Neuronal stem cell (in vitro differentiated cells): ENCODE measurements at regions not wholly inside any gene's neighbourhood (a gene's known extent, or its start where the extent isn't known, plus 50 kb on each side); places are given as distances from the start of the nearest gene placed in this dataset.
A peak's percentile ranks its signal among the peaks of the same experiment; 100 is the strongest.

ENCODE experiments used
- DNase-seq: peaks from one replicate; pipeline ENCODE4 v3.0.0-alpha.2; 2013; ENCODE audit warnings: low spot score
- H2AFZ ChIP-seq: one replicate; pipeline ENCODE4 v1.6.1; 2013; ENCODE audit warnings: mild to moderate bottlenecking, low read length, inconsistent platforms
- H2AK5ac ChIP-seq: 2 replicates; pipeline ENCODE4 v1.6.1; 2013; ENCODE audit warnings: low read depth, mild to moderate bottlenecking, inconsistent platforms, low read length, moderate library complexity, mixed read lengths
- H2BK120ac ChIP-seq: 2 replicates; pipeline ENCODE4 v1.6.1; 2013; ENCODE audit warnings: low read depth, mild to moderate bottlenecking, inconsistent platforms, low read length, moderate library complexity, mixed read lengths
- H2BK12ac ChIP-seq: one replicate; pipeline ENCODE4 v1.6.1; 2013; ENCODE audit warnings: low read length, inconsistent platforms
- H2BK15ac ChIP-seq: 2 replicates; pipeline ENCODE4 v1.6.1; 2013; ENCODE audit warnings: mild to moderate bottlenecking, low read length, inconsistent platforms, mixed read lengths
- H2BK5ac ChIP-seq: one replicate; pipeline ENCODE4 v1.6.1; 2013; ENCODE audit warnings: inconsistent platforms, mild to moderate bottlenecking, low read length, moderate library complexity
- H3K14ac ChIP-seq: one replicate; pipeline ENCODE4 v1.6.1; 2013; ENCODE audit warnings: low read length, inconsistent platforms
- H3K18ac ChIP-seq: 2 replicates; pipeline ENCODE4 v1.6.1; 2013; ENCODE audit warnings: low read length, inconsistent platforms
- H3K23ac ChIP-seq: 2 replicates; pipeline ENCODE4 v1.6.1; 2013; ENCODE audit warnings: low read depth, mild to moderate bottlenecking, mixed read lengths, low read length, inconsistent platforms; ENCODE audit not compliant: poor library complexity
- H3K27ac ChIP-seq: replicated peaks from 3 replicates; pipeline ENCODE4 v1.5.1; 2013; ENCODE audit warnings: low read length, inconsistent platforms
- H3K27me3 ChIP-seq, 3 experiments: 2 replicates each; pipeline ENCODE4 v1.6.1; 2013; ENCODE audit warnings: low read length in 3 of 3, mild to moderate bottlenecking in 2 of 3, inconsistent platforms in 1 of 3, low read depth in 1 of 3, mixed read lengths in 1 of 3, moderate library complexity in 1 of 3; ENCODE audit not compliant: control insufficient read depth in 3 of 3, insufficient read depth in 3 of 3
- H3K36me3 ChIP-seq, 2 donors: replicated peaks in 1 of 2; 2 replicates each; pipeline ENCODE4 v1.6.1; 2013; ENCODE audit warnings: low read length in 2 of 2; ENCODE audit not compliant: control insufficient read depth in 2 of 2, insufficient read depth in 2 of 2
- H3K4ac ChIP-seq: 2 replicates; pipeline ENCODE4 v1.6.1; 2013; ENCODE audit warnings: inconsistent platforms, mild to moderate bottlenecking, low read length, moderate library complexity
- H3K4me1 ChIP-seq, 2 donors: 1 replicate in 1 of 2; 2 replicates in 1 of 2; pipeline ENCODE4 v1.6.1; 2013; ENCODE audit warnings: low read length in 2 of 2, low read depth in 1 of 2; ENCODE audit not compliant: control insufficient read depth in 2 of 2, insufficient read depth in 1 of 2
- H3K4me2 ChIP-seq: one replicate; pipeline ENCODE4 v1.6.1; 2013; ENCODE audit warnings: mild to moderate bottlenecking, low read length, inconsistent platforms; ENCODE audit not compliant: insufficient read depth, poor library complexity, severe bottlenecking
- H3K4me3 ChIP-seq, 2 donors: 2 replicates each; pipeline ENCODE4 v1.5.1; 2013; ENCODE audit warnings: low read length in 2 of 2, mild to moderate bottlenecking in 2 of 2, inconsistent platforms in 1 of 2, moderate library complexity in 1 of 2
- H3K79me1 ChIP-seq: one replicate; pipeline ENCODE4 v1.6.1; 2013; ENCODE audit warnings: low read depth, mild to moderate bottlenecking, inconsistent platforms, low read length, moderate library complexity
- H3K9ac ChIP-seq: one replicate; pipeline ENCODE4 v1.6.1; 2013; ENCODE audit warnings: mild to moderate bottlenecking, low read depth, low read length, inconsistent platforms; ENCODE audit not compliant: poor library complexity
- H3K9me3 ChIP-seq, 2 donors: replicated peaks in 1 of 2; 2 replicates each; pipeline versions ENCODE3 to v1.6.1; 2013; ENCODE audit warnings: low read length in 2 of 2, mild to moderate bottlenecking in 2 of 2, inconsistent platforms in 1 of 2, low read depth in 1 of 2, mixed read lengths in 1 of 2, moderate library complexity in 1 of 2; ENCODE audit not compliant: control insufficient read depth in 2 of 2, insufficient read depth in 1 of 2
- H4K8ac ChIP-seq: one replicate; pipeline ENCODE4 v1.6.1; 2013; ENCODE audit warnings: low read depth, mild to moderate bottlenecking, inconsistent platforms, low read length, moderate library complexity
- H4K91ac ChIP-seq: one replicate; pipeline ENCODE4 v1.6.1; 2013; ENCODE audit warnings: low read length, low read depth, mild to moderate bottlenecking, inconsistent platforms; ENCODE audit not compliant: poor library complexity
- WGBS, 2 donors: extraction: QIAGEN DNeasy Blood & Tissue Kit; methylation state at CpG; one replicate each; pipeline ENCODE4 v1.1.7; 2013; ENCODE audit warnings: missing lambda C conversion rate in 2 of 2, mixed read lengths in 1 of 2; ENCODE audit not compliant: insufficient read length in 2 of 2, insufficient replicate concordance in 1 of 2; ENCODE audit errors: extremely low coverage in 2 of 2; 5-methylcytosine and 5-hydroxymethylcytosine counted together

DNA sequence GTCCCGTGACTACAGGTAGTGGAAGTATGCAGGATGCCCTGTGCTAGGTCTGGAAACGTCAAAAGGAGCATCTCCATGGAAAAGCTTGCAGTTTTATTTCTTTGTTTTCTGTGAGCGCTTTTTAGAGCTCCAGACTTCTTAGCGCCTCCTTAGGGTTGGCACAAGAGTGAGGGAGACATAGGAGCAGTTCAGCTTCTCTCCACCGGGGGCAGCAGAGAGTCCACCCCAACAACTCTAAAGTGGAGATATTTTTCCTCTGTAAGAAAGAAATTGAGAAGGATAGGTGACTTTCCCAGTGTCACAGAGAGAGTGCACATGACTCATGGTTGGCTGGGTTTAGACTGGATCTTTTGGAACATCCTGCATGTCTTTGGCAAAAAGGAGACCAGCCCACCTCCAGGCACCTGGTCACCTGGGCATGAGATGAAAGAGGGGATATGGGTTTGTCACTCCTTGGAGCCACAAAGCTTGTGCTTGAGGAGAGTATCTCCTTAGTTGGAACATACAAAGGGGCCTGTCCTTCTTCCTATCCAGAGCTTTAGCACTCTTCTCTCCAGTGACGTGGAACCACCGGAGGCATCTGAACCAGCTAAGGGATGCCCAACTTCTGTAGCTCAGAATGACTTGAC, 637.7 kb downstream of the SEMA5A start:
- H3K27me3 ChIP-seq = peaks cover 0 to 7% (median 0%) of the 10 kb centered on the region in 3 experiments
- H2BK15ac ChIP-seq = no peak overlapping the region
- no peak overlapping the region for H3K4ac ChIP-seq
- H3K4me1 ChIP-seq = no peaks in the 10 kb centered on the region
- no peaks in the 10 kb centered on the region for H3K79me1 ChIP-seq
- no CpG with 5 or more reads among the region's 7 CpGs for WGBS, 2 donors
- H2BK5ac ChIP-seq = peak overlapping the region; percentile 59
- peaks cover 0 to 2% of the 10 kb centered on the region in 2 donors for H3K9me3 ChIP-seq
- H2AK5ac ChIP-seq = no peak overlapping the region
- peaks cover 0 to 2% of the 10 kb centered on the region in 2 donors for H3K36me3 ChIP-seq
- H3K4me3 ChIP-seq = no peak overlapping the region
- H3K4me2 ChIP-seq = no peak overlapping the region
- H2BK12ac ChIP-seq = no peak overlapping the region
- H3K9ac ChIP-seq = no peak overlapping the region
- DNase-seq = peak; percentile 27
- no peak overlapping the region for H3K14ac ChIP-seq
- H3K27ac ChIP-seq = no peak overlapping the region
- no peak overlapping the region for H4K91ac ChIP-seq
- no peak overlapping the region for H4K8ac ChIP-seq
- H2AFZ ChIP-seq = no peak overlapping the region
- no peak overlapping the region for H3K23ac ChIP-seq
- no peak overlapping the region for H3K18ac ChIP-seq
- H2BK120ac ChIP-seq = peak overlapping the region; percentile 61

DNA sequence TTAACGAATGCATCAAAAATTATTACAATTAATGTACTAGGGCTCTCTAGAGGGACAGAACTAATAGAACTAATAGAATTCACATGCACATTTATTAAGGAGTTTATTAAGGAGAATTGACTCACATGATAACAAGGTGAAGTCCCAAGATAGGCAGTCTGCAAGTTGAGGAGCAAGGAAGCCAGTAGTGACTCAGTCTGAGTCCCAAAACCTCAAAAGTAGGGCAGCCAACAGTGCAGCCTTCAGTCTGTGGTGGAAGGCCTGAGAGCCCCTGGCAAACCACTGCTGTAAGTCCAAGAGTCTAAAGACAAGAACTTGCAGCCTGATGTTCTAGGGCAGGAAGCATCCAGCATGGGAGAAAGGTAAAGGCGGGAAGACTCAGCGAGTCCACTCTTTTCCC, 633.8 kb downstream of the SEMA5A start:
- H3K4me3 ChIP-seq = no peak overlapping the region
- no peaks in the 10 kb centered on the region for H3K79me1 ChIP-seq
- no peaks in the 10 kb centered on the region for H3K4me1 ChIP-seq
- H4K91ac ChIP-seq = no peak overlapping the region
- no peak overlapping the region for H2BK15ac ChIP-seq
- no peak overlapping the region for H3K4me2 ChIP-seq
- no peak overlapping the region for H2AK5ac ChIP-seq
- H3K27me3 ChIP-seq = peaks cover 0 to 3% (median 0%) of the 10 kb centered on the region in 3 experiments
- H3K27ac ChIP-seq = no peak overlapping the region
- H3K36me3 ChIP-seq = no peaks in the 10 kb centered on the region
- DNase-seq = no peak
- H2BK12ac ChIP-seq = no peak overlapping the region
- WGBS, 2 donors = no CpG with 5 or more reads among the region's 3 CpGs
- H2BK120ac ChIP-seq = no peak overlapping the region
- no peak overlapping the region for H3K14ac ChIP-seq
- H3K4ac ChIP-seq = no peak overlapping the region
- H4K8ac ChIP-seq = no peak overlapping the region
- no peaks in the 10 kb centered on the region for H3K9me3 ChIP-seq
- H2AFZ ChIP-seq = no peak overlapping the region
- no peak overlapping the region for H3K23ac ChIP-seq
- no peak overlapping the region for H3K18ac ChIP-seq
- H2BK5ac ChIP-seq = no peak overlapping the region
- H3K9ac ChIP-seq = no peak overlapping the region

DNA sequence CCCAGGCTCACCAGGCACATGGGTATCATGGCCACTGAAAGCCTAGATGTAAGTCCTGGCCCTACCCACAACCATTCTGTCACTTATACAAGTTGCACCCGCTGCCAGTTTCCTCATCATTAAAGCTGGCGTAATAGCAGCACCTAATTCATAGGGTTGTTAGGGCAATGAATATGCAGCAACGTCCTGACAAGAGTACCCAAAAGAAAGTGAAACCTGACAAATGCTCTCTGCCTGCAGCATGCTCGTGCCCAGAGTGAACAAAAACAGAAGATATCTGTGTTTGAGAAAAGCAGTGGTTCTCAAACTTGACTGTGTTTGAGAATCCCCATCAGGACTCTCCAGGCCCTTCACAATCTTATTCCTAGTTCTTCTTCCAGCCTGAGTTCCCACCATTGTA, 632.4 kb downstream of the SEMA5A start:
- Histone ChIP-seq H2AK5ac (no peak overlapping the region), H3K27ac (no peak overlapping the region), H3K27me3 (peaks cover 0 to 3% (median 0%) of the 10 kb centered on the region in 3 experiments), H3K14ac (no peak overlapping the region), H3K4me2 (no peak overlapping the region), H2BK15ac (no peak overlapping the region), H2BK5ac (no peak overlapping the region), H3K9me3 (no peaks in the 10 kb centered on the region), H3K4me3 (no peak overlapping the region), H2BK120ac (no peak overlapping the region), H3K36me3 (no peaks in the 10 kb centered on the region), H2BK12ac (no peak overlapping the region), H3K23ac (no peak overlapping the region), H3K9ac (no peak overlapping the region), H4K8ac (no peak overlapping the region), H3K18ac (no peak overlapping the region), H3K4ac (no peak overlapping the region), H3K79me1 (no peaks in the 10 kb centered on the region), H2AFZ (no peak overlapping the region), H3K4me1 (no peaks in the 10 kb centered on the region), H4K91ac (no peak overlapping the region)
- DNase-seq = no peak
- no CpG with 5 or more reads among the region's 4 CpGs for WGBS, 2 donors

DNA sequence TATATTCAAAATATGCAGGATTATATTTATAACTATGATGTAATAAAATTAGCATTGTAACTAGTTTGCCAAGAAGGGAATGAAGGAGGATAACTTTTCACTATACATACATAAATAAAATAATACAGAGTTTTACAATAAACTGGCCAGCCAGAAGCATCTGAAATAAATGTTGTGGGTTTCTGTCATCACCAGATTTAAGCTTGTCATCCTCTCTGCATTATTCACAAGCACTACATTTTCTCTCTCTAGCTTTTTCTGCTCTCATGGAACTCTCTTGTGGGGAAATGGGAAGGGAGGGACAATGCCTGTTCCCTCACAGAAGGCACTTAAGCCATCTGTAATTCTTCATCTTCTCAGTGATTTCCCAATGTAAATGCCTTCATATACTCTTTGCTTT, 626.8 kb downstream of the SEMA5A start:
- Histone ChIP-seq H3K14ac (no peak overlapping the region), H3K9me3 (peaks cover 0 to 1% of the 10 kb centered on the region in 2 donors), H4K91ac (no peak overlapping the region), H3K9ac (no peak overlapping the region), H3K27ac (no peak overlapping the region), H3K36me3 (no peaks in the 10 kb centered on the region), H3K79me1 (no peaks in the 10 kb centered on the region), H2AFZ (no peak overlapping the region), H2BK120ac (no peak overlapping the region), H3K4me3 (no peak overlapping the region), H3K27me3 (peaks cover 0 to 4% (median 0%) of the 10 kb centered on the region in 3 experiments), H3K4ac (no peak overlapping the region), H3K4me2 (no peak overlapping the region), H4K8ac (no peak overlapping the region), H3K18ac (no peak overlapping the region), H2BK15ac (no peak overlapping the region), H2BK5ac (no peak overlapping the region), H3K4me1 (no peaks in the 10 kb centered on the region), H3K23ac (no peak overlapping the region), H2BK12ac (no peak overlapping the region), H2AK5ac (no peak overlapping the region)
- DNase-seq = no peak
